PC-9 (cell line): ENCODE measurements at regions not wholly inside any gene's neighbourhood (a gene's known extent, or its start where the extent isn't known, plus 50 kb on each side); places are given as distances from the start of the nearest gene placed in this dataset.
"Not testable (repeated sequence)": the region's sequence is repeated elsewhere in the genome, so short reads cannot be mapped to it uniquely, and the experiment has no call there.

ENCODE experiments used
- BruUV-seq: library from RNA; stranded (reverse); fragments of 400-500 nt; replicated peaks from 2 replicates; lab custom pipeline; 2021; lab: Mats Ljungman, UMichigan
- CTCF ChIA-PET: fragments of 300-600 bp; sonication (Branson Sonifier 250); formaldehyde crosslinking; loops from one replicate; lab custom pipeline; 2022; ENCODE audit warnings: antibody characterized with exemption; lab: Charles Lee
- POLR2A ChIA-PET: fragments of 300-600 bp; sonication (Branson Sonifier 250); formaldehyde crosslinking; loops from one replicate; lab custom pipeline; 2022; ENCODE audit warnings: antibody characterized with exemption; ENCODE audit not compliant: unreplicated experiment; lab: Charles Lee
- DNase-seq, 2 experiments: peaks; one replicate each; pipeline versions ENCODE4 v3.0.0 to v3.0.0-alpha.2; 2015 to 2022; ENCODE audit warnings: mixed read lengths in 1 of 2
- H2AFZ ChIP-seq: fragments of 200-600 bp; sonication (generic); 2 replicates; pipeline ENCODE4 v1.8.1; 2017; ENCODE audit warnings: antibody characterized with exemption
- H3F3A ChIP-seq: fragments of 200-600 bp; sonication (generic); 2 replicates; pipeline ENCODE4 v1.8.1; 2017; ENCODE audit warnings: antibody characterized with exemption, mild to moderate bottlenecking, low read depth; ENCODE audit not compliant: insufficient read depth
- H3K27ac ChIP-seq: fragments of 200-600 bp; sonication (generic); 2 replicates; pipeline ENCODE4 v1.6.1; 2016; ENCODE audit warnings: mixed run types
- H3K27me3 ChIP-seq: fragments of 200-600 bp; sonication (generic); 2 replicates; pipeline ENCODE4 v1.6.1; 2016; ENCODE audit warnings: low read depth, mixed run types; ENCODE audit not compliant: insufficient read depth
- H3K36me3 ChIP-seq: fragments of 200-600 bp; sonication (generic); 2 replicates; pipeline ENCODE4 v1.6.1; 2016; ENCODE audit warnings: low read depth, mixed run types
- H3K4me1 ChIP-seq: fragments of 200-600 bp; sonication (generic); replicated peaks from 2 replicates; pipeline ENCODE4 v1.6.1; 2016; ENCODE audit warnings: mixed run types; ENCODE audit not compliant: insufficient read depth
- H3K4me2 ChIP-seq: fragments of 200-600 bp; sonication (generic); 2 replicates; pipeline ENCODE4 v1.6.1; 2017; ENCODE audit warnings: mixed run types
- H3K4me3 ChIP-seq: fragments of 200-600 bp; sonication (generic); 2 replicates; pipeline ENCODE4 v1.6.1; 2016; ENCODE audit warnings: mixed run types
- H3K79me2 ChIP-seq: fragments of 200-600 bp; sonication (generic); 2 replicates; pipeline ENCODE4 v1.6.1; 2017; ENCODE audit warnings: low read depth, mixed run types
- H3K9me2 ChIP-seq: fragments of 200-600 bp; sonication (generic); 2 replicates; pipeline ENCODE4 v1.8.1; 2017; ENCODE audit warnings: mild to moderate bottlenecking; ENCODE audit not compliant: insufficient read depth
- H3K9me3 ChIP-seq: fragments of 200-600 bp; sonication (generic); 2 replicates; pipeline ENCODE4 v1.8.1; 2016; ENCODE audit warnings: low read depth; ENCODE audit not compliant: insufficient read depth
- H4K20me1 ChIP-seq: fragments of 200-600 bp; sonication (generic); 2 replicates; pipeline ENCODE4 v1.8.1; 2017; ENCODE audit not compliant: insufficient read depth
- EZH2 ChIP-seq: fragments of 200-600 bp; sonication (generic); IDR thresholded peaks from 2 replicates; pipeline ENCODE4 v1.8.0; 2017; ENCODE audit warnings: antibody characterized with exemption, low read depth
- intact Hi-C: fragments of 100-400 bp; cut with micrococcal nuclease; formaldehyde crosslinking; loops from one replicate; pipeline ENCODE4 v1.10.0; 2022; ENCODE audit not compliant: unreplicated experiment
- TF ChIP-seq, protein P1 (sequence below): fragments of 200-600 bp; sonication (generic); conservative IDR thresholded peaks from 2 replicates; pipeline ENCODE4 v1.6.1; 2017; ENCODE audit warnings: mixed run types, antibody characterized with exemption, mild to moderate bottlenecking, moderate library complexity

DNA sequence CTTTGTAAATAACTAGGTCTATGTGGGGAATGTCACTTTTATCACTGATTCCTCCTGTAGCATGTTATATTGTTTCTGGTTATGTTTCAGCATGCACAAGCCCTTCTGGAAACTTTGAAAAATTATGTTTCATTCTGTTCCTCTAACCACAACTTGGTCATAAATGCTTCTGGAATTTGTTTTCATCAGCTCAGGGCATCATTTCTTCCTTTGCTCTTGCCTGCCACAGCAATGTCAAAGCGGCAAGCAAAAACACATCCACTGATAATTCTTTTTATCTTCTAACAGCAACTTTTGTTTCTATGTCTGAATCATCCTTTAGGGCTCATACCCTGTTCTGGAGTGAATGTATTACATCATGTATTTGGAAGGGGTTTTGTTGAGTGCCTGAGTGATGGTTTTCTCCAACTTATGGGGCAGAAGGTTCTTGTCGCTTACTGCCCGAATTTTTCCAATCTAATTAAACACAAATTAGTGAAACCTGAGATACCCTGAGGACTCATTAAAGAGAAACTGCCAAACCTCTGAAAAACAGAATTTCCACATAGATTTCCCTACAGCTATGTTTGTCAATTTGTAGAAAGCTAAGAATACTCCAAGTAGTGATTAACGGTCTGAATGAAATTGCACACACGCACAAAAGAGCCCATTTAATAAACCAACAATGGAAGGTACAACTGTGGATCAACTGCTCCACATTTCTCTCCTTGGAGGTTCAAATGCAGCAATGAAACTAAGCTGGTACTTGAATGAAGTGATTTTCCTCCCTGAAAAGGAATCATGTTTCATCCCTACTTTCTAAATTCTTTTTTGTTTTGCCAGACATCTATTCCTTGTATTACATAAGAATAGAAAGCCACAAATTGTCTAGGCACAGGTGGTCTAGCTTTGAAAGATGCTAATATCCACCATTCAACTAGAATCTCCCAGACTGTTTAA lies 173.5 kb upstream of the KRR1 start:
- no TSS peak for BruUV-seq
- POLR2A ChIA-PET = no interaction called here
- no peak overlapping the region for H3K27ac ChIP-seq

DNA sequence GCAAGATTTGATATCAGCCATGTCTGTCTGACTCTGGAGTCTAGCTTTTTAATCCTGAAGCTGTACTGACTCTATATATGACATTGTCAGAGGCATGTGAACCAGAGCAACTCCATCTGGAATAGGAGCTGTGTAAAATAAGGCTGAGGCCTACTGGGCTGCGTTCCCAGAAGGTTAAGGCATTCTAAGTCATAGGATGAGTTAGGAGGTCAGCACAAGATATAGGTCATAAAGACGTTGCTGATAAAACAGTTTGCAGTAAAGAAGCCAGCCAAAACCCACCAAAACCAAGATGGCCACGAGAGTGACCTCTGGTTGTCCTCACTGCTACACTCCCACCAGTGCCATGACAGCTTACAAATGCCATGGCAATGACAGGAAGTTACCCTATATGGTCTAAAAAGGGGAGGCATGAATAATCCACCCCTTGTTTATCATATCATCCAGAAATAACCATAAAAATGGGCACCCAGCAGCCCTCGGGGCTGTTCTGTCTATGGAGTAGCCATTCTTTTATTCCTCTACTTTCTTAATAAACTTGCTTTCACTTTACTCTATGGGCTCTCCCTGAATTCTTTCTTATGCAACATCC lies 172.7 kb upstream of the KRR1 start:
- H3K4me3 ChIP-seq, H2AFZ ChIP-seq, H3K27ac ChIP-seq, H3K27me3 ChIP-seq, intact Hi-C loops, H3K4me1 ChIP-seq, POLR2A ChIA-PET, H3K36me3 ChIP-seq, CTCF ChIA-PET, H3K9me2 ChIP-seq, H3K4me2 ChIP-seq, BruUV-seq, H3K79me2 ChIP-seq, H4K20me1 ChIP-seq, H3K9me3 ChIP-seq, DNase-seq, H3F3A ChIP-seq: not testable (repeated sequence)

More for the DNA sequence above, 173.5 kb upstream of the KRR1 start:
- H4K20me1 ChIP-seq = no peaks in the 10 kb centered on the region
- no peaks in the 10 kb centered on the region for H3K9me3 ChIP-seq
- H3K36me3 ChIP-seq = no peaks in the 10 kb centered on the region
- no peaks in the 10 kb centered on the region for H3K27me3 ChIP-seq
- H3K4me3 ChIP-seq = no peak overlapping the region
- H2AFZ ChIP-seq = no peak overlapping the region
- no peaks in the 10 kb centered on the region for H3K4me1 ChIP-seq
- H3K79me2 ChIP-seq = no peaks in the 10 kb centered on the region
- H3K4me2 ChIP-seq = no peak overlapping the region
- intact Hi-C loops = no loop called here
- H3K9me2 ChIP-seq = no peaks in the 10 kb centered on the region
- TF ChIP-seq EZH2 = no peak
- TF ChIP-seq, protein P1, sequence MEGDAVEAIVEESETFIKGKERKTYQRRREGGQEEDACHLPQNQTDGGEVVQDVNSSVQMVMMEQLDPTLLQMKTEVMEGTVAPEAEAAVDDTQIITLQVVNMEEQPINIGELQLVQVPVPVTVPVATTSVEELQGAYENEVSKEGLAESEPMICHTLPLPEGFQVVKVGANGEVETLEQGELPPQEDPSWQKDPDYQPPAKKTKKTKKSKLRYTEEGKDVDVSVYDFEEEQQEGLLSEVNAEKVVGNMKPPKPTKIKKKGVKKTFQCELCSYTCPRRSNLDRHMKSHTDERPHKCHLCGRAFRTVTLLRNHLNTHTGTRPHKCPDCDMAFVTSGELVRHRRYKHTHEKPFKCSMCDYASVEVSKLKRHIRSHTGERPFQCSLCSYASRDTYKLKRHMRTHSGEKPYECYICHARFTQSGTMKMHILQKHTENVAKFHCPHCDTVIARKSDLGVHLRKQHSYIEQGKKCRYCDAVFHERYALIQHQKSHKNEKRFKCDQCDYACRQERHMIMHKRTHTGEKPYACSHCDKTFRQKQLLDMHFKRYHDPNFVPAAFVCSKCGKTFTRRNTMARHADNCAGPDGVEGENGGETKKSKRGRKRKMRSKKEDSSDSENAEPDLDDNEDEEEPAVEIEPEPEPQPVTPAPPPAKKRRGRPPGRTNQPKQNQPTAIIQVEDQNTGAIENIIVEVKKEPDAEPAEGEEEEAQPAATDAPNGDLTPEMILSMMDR = no peak
- H3F3A ChIP-seq = no peaks in the 10 kb centered on the region
- no peak for DNase-seq
- CTCF ChIA-PET = interaction anchor here (0.6 kb wide), 2 partner anchors 37 to 127 kb away, joined by 3 read pairs; no protein-coding TSS in a partner anchor

DNA sequence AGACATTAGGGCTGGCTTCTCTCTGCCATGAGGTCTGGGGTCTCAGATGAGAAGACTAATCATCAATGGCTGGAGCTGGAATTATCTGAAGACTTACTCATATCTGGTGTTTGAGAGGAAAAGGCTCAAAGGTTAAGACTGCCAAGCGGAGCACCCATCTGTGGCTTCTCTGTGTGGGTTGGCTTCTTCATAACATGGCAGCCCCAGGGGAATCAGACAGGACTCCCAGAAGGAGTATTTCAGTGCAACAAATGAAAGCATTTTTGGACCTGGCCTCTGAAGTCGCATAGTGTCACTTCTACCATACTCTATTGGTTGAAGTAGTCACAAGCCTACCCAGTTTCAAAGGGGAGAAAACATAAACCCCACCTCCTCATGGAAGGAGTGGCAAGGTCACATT lies 171.8 kb upstream of the KRR1 start:
- no TSS peak for BruUV-seq
- Histone ChIP-seq H3K4me3 (no peak overlapping the region), H2AFZ (no peak overlapping the region), H3K4me1 (no peaks in the 10 kb centered on the region), H3K36me3 (no peaks in the 10 kb centered on the region), H3K9me2 (no peaks in the 10 kb centered on the region), H3F3A (no peaks in the 10 kb centered on the region), H3K4me2 (no peak overlapping the region), H3K9me3 (no peaks in the 10 kb centered on the region), H3K27me3 (no peaks in the 10 kb centered on the region), H4K20me1 (no peaks in the 10 kb centered on the region), H3K79me2 (no peaks in the 10 kb centered on the region), H3K27ac (no peak overlapping the region)
- POLR2A ChIA-PET = no interaction called here
- no peak for TF ChIP-seq EZH2
- TF ChIP-seq, protein P1 = no peak
- intact Hi-C loops = no loop called here
- no peak for DNase-seq
- CTCF ChIA-PET = no interaction called here
